ENCODE measurements at regions not wholly inside any gene's neighbourhood (a gene's known extent, or its start where the extent isn't known, plus 50 kb on each side); places are given as distances from the start of the nearest gene placed in this dataset.
A peak's percentile ranks its signal among the peaks of the same experiment; 100 is the strongest.

DNA sequence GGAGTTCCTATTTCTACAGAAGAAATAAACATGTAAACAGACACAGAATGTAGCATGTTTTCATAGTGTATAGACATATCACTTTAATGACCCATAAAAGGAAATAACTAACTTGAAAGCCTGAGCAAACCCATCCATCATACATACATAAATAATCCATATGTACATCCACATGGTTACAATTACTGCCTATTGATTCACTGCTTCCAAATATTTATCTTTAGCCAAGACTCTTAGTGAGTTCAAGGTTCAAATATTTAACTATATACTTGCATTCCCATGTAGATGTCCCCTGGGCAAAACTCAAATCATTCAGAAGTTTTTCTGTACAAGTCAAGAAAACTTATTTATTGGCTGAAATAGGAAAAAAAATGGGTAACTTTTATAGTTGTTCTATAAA, 95.4 kb downstream of the CCER1 start:
- intact Hi-C loops (cut with DNase I), result no loop called here
- DNase-seq (no peak), ATAC-seq (no peak)
- TF ChIP-seq, protein P1, sequence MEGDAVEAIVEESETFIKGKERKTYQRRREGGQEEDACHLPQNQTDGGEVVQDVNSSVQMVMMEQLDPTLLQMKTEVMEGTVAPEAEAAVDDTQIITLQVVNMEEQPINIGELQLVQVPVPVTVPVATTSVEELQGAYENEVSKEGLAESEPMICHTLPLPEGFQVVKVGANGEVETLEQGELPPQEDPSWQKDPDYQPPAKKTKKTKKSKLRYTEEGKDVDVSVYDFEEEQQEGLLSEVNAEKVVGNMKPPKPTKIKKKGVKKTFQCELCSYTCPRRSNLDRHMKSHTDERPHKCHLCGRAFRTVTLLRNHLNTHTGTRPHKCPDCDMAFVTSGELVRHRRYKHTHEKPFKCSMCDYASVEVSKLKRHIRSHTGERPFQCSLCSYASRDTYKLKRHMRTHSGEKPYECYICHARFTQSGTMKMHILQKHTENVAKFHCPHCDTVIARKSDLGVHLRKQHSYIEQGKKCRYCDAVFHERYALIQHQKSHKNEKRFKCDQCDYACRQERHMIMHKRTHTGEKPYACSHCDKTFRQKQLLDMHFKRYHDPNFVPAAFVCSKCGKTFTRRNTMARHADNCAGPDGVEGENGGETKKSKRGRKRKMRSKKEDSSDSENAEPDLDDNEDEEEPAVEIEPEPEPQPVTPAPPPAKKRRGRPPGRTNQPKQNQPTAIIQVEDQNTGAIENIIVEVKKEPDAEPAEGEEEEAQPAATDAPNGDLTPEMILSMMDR (IDR thresholded peaks at IDR 0.05), result no peak
- TF ChIP-seq POLR2A (IDR thresholded peaks at IDR 0.05), result no peak
- Histone ChIP-seq H3K4me1 (no peaks in the 10 kb centered on the region), H3K4me3 (no peak overlapping the region), H3K27ac (no peak overlapping the region), H3K27me3 (no peaks in the 10 kb centered on the region), H3K36me3 (replicated peaks in 1 of 2; ENCODE audit: insufficient read depth in 1 of 2, low read depth in 2 of 2) (no peaks in the 10 kb centered on the region), H3K9me3 (no peaks in the 10 kb centered on the region)

DNA sequence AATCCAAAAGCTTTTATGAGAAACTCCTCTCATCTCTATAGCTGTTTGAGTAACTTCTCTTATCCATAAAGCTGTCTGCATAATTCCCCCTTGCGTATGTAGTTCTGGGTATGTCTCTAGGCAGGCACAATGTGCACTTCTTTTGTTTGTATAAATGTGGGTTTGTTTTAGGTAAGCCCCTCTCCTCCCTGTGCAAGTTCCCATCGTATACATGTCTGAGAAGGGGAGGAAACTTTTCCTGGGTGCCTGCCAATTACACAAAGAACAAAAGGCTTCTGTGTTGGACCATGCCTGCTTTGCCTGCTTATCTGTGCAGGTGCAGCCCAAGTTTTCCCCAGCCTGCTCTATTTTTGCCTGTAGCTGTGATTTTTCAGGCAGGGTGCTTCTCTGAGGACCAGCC, 96.7 kb downstream of the CCER1 start:
- peak; percentile 68 for ATAC-seq
- Histone ChIP-seq H3K4me1 (no peaks in the 10 kb centered on the region), H3K27me3 (no peaks in the 10 kb centered on the region), H3K36me3 (replicated peaks in 1 of 2; ENCODE audit: insufficient read depth in 1 of 2, low read depth in 2 of 2) (no peaks in the 10 kb centered on the region), H3K4me3 (no peak overlapping the region), H3K9me3 (no peaks in the 10 kb centered on the region), H3K27ac (no peak overlapping the region)
- intact Hi-C loops (cut with DNase I), result no loop called here
- TF ChIP-seq, protein P1 (IDR thresholded peaks at IDR 0.05), result no peak
- TF ChIP-seq POLR2A (IDR thresholded peaks at IDR 0.05), result no peak
- DNase-seq, result peak in 3 of 4 donors; percentile 33 to 43 (median 41)
- WGBS, 2 donors, result 14 to 24% methylated on average over 2 of the region's 2 CpGs

DNA sequence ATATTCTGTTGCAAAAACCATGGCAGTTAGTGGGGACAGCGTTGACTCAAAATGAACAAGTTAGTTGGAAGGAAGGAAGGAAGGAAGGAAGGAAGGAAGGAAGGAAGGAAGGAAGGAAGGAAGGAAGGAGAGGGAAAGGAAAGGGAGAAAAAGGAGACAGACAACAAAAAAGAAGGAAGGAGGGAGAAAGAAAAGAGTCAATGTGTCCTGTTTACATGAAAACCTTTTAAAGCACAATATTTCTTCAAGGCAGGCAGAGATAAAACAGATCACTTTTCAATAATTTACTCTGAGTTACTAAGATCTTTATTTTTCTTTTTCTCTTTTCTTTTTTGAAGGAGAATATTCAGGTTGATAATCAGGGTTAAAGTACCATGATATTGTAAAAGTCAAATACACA, 99.4 kb downstream of the CCER1 start:
- TF ChIP-seq, protein P1 (IDR thresholded peaks at IDR 0.05), result no peak
- TF ChIP-seq POLR2A (IDR thresholded peaks at IDR 0.05), result no peak
- no peak for DNase-seq
- Histone ChIP-seq H3K4me1 (no peaks in the 10 kb centered on the region), H3K27ac (no peak overlapping the region), H3K36me3 (replicated peaks in 1 of 2; ENCODE audit: insufficient read depth in 1 of 2, low read depth in 2 of 2) (no peaks in the 10 kb centered on the region), H3K4me3 (no peak overlapping the region), H3K9me3 (no peaks in the 10 kb centered on the region), H3K27me3 (no peaks in the 10 kb centered on the region)
- intact Hi-C loops (cut with DNase I), result no loop called here
- ATAC-seq, result no peak
- 50 to 61% methylated on average over 1 of the region's 1 CpG for WGBS, 2 donors

- Histone ChIP-seq H3K36me3 (replicated peaks in 1 of 2; ENCODE audit: insufficient read depth in 1 of 2, low read depth in 2 of 2) (no peaks in the 10 kb centered on the region), H3K9me3 (no peaks in the 10 kb centered on the region), H3K27ac (no peak overlapping the region), H3K27me3 (no peaks in the 10 kb centered on the region), H3K4me3 (no peak overlapping the region), H3K4me1 (no peaks in the 10 kb centered on the region)
- no peak for TF ChIP-seq POLR2A (IDR thresholded peaks at IDR 0.05)
- TF ChIP-seq, protein P1 (IDR thresholded peaks at IDR 0.05), result peak; percentile 10 to 58 (median 49)
- DNase-seq, result peak in 3 of 4 donors; percentile 10 to 18 (median 14)
- WGBS, 2 donors, result 26 to 27% methylated on average over 8 of the region's 8 CpGs
- intact Hi-C loops (cut with DNase I), result no loop called here
- ATAC-seq, result peak; percentile 63
Measured at GRCh38 chr12:90854136-90854689, 100.8 kb downstream of the CCER1 start.
